ENCODE measurements at regions not wholly inside any gene's neighbourhood (a gene's known extent, or its start where the extent isn't known, plus 50 kb on each side); places are given as distances from the start of the nearest gene placed in this dataset.

- Histone ChIP-seq H3K9ac (ENCODE audit: low read length in 3 of 3) (no peak overlapping the region), H3K9me3 (ENCODE audit: control insufficient read depth in 2 of 3, insufficient read depth in 1 of 3, low read length in 3 of 3) (no peaks in the 10 kb centered on the region), H3K4me1 (ENCODE audit: control insufficient read depth in 2 of 3, insufficient read depth in 2 of 3, low read depth in 1 of 3, low read length in 3 of 3) (no peaks in the 10 kb centered on the region), H3K36me3 (ENCODE audit: control insufficient read depth in 2 of 3, insufficient read depth in 3 of 3, low read length in 3 of 3) (no peaks in the 10 kb centered on the region), H3K27ac (ENCODE audit: low read depth in 2 of 2, low read length in 2 of 2) (no peak overlapping the region), H3K4me3 (ENCODE audit: low read length in 3 of 3) (no peak overlapping the region), H3K27me3 (ENCODE audit: control insufficient read depth, insufficient read depth, low read length) (no peaks in the 10 kb centered on the region)
- DNase-seq (no peak), FAIRE-seq (no peak)
- intact Hi-C loops (cut with DNase I): no loop called here
- no peak for TF ChIP-seq CTCF (IDR thresholded peaks at IDR 0.05; ENCODE audit: borderline replicate concordance, extremely low read depth, insufficient read depth)
These were observed 53.8 kb upstream of the PDE10A start for GRCh38 chr6:165716886-165717285.

- FAIRE-seq (no peak), DNase-seq (no peak)
- H3K36me3 ChIP-seq (ENCODE audit: control insufficient read depth in 2 of 3, insufficient read depth in 3 of 3, low read length in 3 of 3): no peaks in the 10 kb centered on the region
- TF ChIP-seq CTCF (IDR thresholded peaks at IDR 0.05; ENCODE audit: borderline replicate concordance, extremely low read depth, insufficient read depth): no peak
- intact Hi-C loops (cut with DNase I): no loop called here
- H3K9ac ChIP-seq (ENCODE audit: low read length in 3 of 3): no peak overlapping the region
- H3K4me1 ChIP-seq (ENCODE audit: control insufficient read depth in 2 of 3, insufficient read depth in 2 of 3, low read depth in 1 of 3, low read length in 3 of 3): no peaks in the 10 kb centered on the region
- no peak overlapping the region for H3K4me3 ChIP-seq (ENCODE audit: low read length in 3 of 3)
- no peak overlapping the region for H3K27ac ChIP-seq (ENCODE audit: low read depth in 2 of 2, low read length in 2 of 2)
- H3K27me3 ChIP-seq (ENCODE audit: control insufficient read depth, insufficient read depth, low read length): no peaks in the 10 kb centered on the region
- H3K9me3 ChIP-seq (ENCODE audit: control insufficient read depth in 2 of 3, insufficient read depth in 1 of 3, low read length in 3 of 3): no peaks in the 10 kb centered on the region
These were observed 52.4 kb upstream of the PDE10A start for GRCh38 chr6:165715428-165715827.

- H3K9me3 ChIP-seq (ENCODE audit: control insufficient read depth in 2 of 3, insufficient read depth in 1 of 3, low read length in 3 of 3): no peaks in the 10 kb centered on the region
- H3K4me1 ChIP-seq (ENCODE audit: control insufficient read depth in 2 of 3, insufficient read depth in 2 of 3, low read depth in 1 of 3, low read length in 3 of 3): no peaks in the 10 kb centered on the region
- FAIRE-seq (no peak), DNase-seq (no peak)
- H3K27ac ChIP-seq (ENCODE audit: low read depth in 2 of 2, low read length in 2 of 2): no peak overlapping the region
- no peak overlapping the region for H3K9ac ChIP-seq (ENCODE audit: low read length in 3 of 3)
- no peak overlapping the region for H3K4me3 ChIP-seq (ENCODE audit: low read length in 3 of 3)
- no peaks in the 10 kb centered on the region for H3K36me3 ChIP-seq (ENCODE audit: control insufficient read depth in 2 of 3, insufficient read depth in 3 of 3, low read length in 3 of 3)
- intact Hi-C loops (cut with DNase I): no loop called here
- TF ChIP-seq CTCF (IDR thresholded peaks at IDR 0.05; ENCODE audit: borderline replicate concordance, extremely low read depth, insufficient read depth): no peak
- no peaks in the 10 kb centered on the region for H3K27me3 ChIP-seq (ENCODE audit: control insufficient read depth, insufficient read depth, low read length)
These were observed 51.9 kb upstream of the PDE10A start for GRCh38 chr6:165714907-165715306.

GRCh38 chr6:165713845-165714466, 50.9 kb upstream of the PDE10A start:
- Histone ChIP-seq H3K4me1 (ENCODE audit: control insufficient read depth in 2 of 3, insufficient read depth in 2 of 3, low read depth in 1 of 3, low read length in 3 of 3) (no peaks in the 10 kb centered on the region), H3K27ac (ENCODE audit: low read depth in 2 of 2, low read length in 2 of 2) (no peak overlapping the region), H3K9ac (ENCODE audit: low read length in 3 of 3) (no peak overlapping the region), H3K36me3 (ENCODE audit: control insufficient read depth in 2 of 3, insufficient read depth in 3 of 3, low read length in 3 of 3) (no peaks in the 10 kb centered on the region), H3K27me3 (ENCODE audit: control insufficient read depth, insufficient read depth, low read length) (no peaks in the 10 kb centered on the region), H3K4me3 (ENCODE audit: low read length in 3 of 3) (no peak overlapping the region), H3K9me3 (ENCODE audit: control insufficient read depth in 2 of 3, insufficient read depth in 1 of 3, low read length in 3 of 3) (no peaks in the 10 kb centered on the region)
- intact Hi-C loops (cut with DNase I): no loop called here
- DNase-seq (no peak), FAIRE-seq (no peak)
- TF ChIP-seq CTCF (IDR thresholded peaks at IDR 0.05; ENCODE audit: borderline replicate concordance, extremely low read depth, insufficient read depth): no peak

Data from kidney (tissue), 13 donors.